NCI-H2029 treated with DMSO at 0.1 percent for 48 hours (cell line): ENCODE measurements at regions not wholly inside any gene's neighbourhood (a gene's known extent, or its start where the extent isn't known, plus 50 kb on each side); places are given as distances from the start of the nearest gene placed in this dataset.
A peak's percentile ranks its signal among the peaks of the same experiment; 100 is the strongest.
"Not testable (repeated sequence)": the region's sequence is repeated elsewhere in the genome, so short reads cannot be mapped to it uniquely, and the experiment has no call there.

Source experiments
- DNase-seq: peaks from one replicate; lab custom pipeline; 2025; lab: John Stamatoyannopoulos, UW

DNA sequence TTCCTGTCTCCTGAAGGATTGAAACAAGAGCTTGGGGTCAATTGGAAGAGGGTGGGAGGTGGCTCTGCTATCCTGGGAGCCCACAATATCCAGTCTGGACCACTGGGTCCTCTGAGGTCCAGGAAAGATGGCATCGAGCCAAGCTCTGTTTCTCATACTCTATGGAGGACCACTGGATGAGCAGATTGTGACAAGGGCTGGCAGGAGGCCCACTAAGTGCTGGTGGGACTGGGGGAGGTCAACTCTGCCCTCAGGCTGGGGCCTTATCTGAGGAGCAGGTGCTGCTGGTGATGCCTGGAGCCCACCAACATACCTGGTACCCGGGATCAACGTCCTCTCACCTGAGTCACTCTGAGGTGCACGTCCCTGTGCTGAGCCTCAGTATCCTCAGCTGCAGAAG is 142.4 kb downstream of the NDUFA10 start:
- DNase-seq: no peak

- DNase-seq: peak; percentile 59
These were observed 142.8 kb downstream of the NDUFA10 start for GRCh38 chr2:239882331-239882732.

DNA sequence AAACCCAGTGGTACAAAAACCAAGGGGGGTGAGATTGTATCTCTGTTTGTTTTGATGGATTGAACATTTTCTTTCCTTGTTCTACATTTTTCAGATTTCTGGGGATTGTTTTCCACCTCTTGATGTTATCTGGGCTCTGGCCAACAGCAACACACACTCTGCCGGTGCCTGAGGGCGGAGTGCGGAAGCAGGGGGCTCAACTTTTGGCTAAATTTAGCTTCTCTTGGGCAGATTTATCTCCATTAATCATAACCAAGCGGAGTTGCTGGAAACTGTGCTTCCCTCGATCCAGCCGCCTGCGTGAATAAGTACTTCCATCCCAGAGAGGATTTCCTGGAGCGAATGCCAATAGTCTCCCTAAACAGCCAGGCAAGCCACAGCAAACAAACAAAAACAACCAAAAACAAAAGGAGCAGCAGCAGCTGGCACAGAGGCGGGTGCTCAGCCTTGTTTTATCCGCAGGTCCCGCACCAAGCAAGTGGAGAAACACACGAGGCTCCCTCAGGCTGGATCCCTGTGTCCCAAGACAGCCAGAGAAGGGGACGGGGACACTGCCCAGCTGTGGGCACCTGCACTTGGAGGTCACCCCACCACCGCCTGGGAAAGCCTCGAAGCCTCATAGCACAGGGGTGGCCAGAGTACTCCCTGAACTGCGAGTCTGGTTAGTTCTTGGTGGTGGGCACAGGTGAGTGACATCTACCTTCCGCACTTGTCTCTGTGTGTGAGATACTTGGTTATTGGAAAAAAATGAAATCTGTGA is 143.4 kb downstream of the NDUFA10 start:
- peak; percentile 16 for DNase-seq

DNA sequence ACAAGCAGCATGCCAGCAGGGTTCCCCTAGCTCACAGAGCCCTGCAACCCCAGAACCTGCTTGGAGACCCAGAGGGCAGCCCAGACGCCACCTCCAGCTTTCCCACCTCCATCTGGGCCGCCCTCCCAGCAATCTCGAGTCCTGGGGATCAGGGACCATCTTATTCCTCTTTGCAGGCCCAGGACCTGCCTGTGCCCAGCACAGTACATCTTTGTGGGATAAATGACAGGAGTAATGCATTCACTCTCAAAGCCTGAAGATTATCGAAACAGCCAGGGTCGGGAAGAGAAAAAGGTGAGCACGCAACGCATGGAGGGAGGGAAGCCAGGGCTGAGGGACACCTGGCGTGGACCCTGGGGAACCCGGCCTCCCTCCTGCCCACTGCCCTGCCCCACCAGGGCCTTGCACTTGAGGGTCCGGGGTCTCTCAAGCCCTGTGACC is 144.1 kb downstream of the NDUFA10 start:
- no peak for DNase-seq

GRCh38 chr2:239880396-239880795 is 144.7 kb downstream of the NDUFA10 start:
- no peak for DNase-seq

- DNase-seq: no peak
These were observed 145.6 kb downstream of the NDUFA10 start for GRCh38 chr2:239879423-239880084.

GRCh38 chr2:239878686-239879085 is 146.5 kb downstream of the NDUFA10 start:
- no peak for DNase-seq

DNA sequence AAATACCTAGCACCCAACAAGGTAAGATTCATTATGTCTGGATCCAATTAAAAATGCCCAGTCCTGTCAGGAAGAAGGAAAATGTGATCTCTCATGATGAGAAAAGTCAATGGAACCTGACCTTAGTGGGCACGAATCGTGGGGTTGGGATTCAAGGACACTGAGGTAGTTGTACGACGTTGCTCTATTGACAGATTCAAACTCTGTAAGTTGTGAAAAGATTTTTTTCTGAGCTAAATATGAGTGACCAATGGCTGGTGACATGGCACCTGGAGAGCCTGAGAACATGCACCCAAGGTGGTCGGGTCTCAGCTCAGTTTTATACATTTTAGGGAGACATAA is 148.2 kb downstream of the NDUFA10 start:
- no peak for DNase-seq

DNA sequence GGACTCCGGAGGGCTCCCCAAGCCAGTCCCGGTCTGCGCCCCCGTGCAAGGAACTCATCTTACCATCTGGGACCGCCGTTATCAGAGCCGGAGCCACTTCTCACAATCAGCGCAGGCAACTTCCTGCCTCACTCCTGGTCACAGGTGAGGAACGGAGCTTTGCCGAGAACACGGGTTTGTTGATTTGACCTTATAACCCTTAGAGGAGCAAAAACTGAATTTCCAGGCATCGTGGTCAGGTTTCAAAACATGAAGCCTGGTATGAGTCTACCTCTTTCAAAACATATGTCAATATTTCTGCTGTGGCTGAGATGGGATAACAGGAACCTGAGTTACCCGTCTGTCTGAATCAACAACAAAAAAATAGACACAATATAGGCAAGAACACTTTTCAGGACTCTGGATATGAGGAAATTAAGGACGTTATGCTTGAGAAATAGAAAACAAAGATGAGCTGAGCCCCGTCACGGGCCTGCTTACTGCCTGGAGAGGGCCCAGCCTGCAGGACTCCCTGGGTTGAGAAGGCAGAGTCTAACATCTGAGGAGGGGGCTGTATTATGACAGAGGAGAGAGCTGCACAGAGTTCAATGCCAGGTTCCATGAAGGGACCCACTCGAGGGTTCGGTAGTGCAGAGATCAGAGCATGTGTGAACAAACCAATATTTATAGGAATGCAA is 148.7 kb downstream of the NDUFA10 start:
- no peak for DNase-seq

GRCh38 chr2:239874636-239875356 is 150.3 kb downstream of the NDUFA10 start:
- no peak for DNase-seq

GRCh38 chr2:239873656-239874635 is 151.2 kb downstream of the NDUFA10 start:
- no peak for DNase-seq

DNA sequence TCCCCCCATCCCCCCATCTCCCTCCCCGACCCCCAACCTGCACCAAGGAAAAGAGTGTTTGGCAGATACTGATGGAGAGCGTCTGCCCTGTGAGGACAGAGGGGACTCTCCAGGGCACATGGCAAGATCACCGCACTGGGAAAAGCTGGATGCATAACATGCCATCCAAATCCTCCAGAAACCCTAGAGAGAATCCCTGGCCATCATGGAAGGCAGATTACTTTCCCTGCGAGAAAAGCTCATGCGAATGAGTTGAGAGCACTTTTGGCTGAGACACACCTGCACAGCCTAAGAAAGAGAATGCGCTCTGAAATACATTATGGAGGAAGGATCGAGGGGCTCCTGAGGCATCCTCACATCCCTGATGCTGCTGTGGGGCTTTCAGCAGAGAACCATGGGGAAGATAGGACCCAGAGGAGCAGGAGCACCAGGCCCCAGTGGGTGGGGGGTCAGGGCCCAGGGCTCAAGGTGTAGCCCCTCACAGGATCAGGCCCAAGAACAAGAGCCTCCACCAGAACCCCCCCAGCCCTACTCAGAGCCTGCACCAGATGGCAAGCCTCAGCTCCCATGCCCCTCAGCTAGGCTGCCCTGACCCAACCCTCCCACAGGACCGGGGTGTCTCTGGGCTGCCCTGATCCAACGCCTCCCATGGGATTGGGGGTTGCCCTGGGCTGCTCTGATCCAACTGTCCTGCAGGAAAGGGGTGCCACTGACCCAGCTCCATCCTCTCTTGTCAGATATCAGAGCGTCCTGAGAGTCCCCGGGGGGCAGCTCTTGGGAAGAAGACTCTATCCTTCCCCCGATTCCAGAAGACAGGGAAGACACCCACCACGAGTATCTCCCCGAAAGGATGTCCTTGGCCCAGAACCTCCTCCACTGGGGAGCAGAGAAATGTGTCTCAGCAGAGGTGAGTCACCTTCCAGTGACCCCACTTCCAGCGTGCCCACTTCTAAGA is 153.4 kb downstream of the NDUFA10 start:
- DNase-seq: no peak

- DNase-seq: no peak
These were observed 154.3 kb downstream of the NDUFA10 start for GRCh38 chr2:239870863-239871262.

DNA sequence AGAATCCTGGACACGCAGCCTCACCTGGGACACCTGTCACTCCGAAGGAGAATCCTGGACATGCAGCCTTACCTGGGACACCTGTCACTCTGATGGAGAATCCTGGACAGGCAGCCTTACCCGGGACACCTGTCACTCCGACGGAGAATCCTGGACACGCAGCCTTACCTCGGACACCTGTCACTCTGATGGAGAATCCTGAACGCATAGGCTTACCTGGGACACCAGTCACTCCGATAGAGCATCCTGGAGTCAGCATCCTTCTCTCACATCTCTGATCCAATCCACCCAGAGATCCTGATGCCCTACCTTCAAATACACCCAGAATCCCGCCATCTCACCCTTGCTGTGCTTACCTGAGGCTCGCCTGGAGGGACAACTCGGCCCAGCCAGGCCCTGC is 154.9 kb downstream of the NDUFA10 start:
- DNase-seq: no peak

DNA sequence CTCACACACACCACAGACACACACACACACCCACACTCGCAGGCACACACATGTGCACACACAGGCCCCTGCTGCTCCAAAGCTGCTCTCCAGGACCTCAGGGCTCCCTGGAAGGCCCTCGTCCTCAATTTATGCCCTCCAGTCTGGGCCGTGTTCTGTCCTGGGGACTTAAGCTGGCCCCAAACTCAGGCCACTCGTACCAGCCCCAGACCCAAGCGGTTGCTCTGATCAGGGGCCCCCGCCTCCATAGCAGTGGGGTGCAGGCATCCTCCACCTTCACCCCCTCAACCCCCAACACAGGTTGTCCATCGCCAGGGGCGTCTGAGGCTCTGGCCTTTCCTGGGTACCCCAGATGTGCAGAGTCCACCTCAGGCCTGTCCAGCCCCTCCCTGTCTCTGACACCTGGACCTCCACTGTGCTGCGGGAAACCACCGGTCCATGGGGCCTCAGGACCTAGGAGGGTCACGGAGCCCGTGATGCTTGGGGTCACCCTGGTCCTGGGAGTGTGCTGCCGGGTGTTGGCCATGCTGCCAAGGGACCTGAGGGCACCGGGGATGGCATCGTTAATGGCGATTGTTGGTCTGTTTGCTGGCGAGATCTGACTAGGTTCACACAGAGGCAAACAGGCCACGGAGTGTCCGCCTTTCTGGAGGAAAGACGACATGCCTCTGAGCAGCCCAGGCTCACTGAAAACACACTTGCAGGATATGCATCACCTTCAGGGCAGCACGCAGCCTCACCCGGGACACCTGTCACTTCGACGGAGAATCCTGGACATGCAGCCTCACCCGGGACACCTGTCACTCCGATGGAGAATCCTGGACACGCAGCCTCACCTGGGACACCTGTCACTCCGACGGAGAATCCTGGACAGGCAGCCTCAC is 155.6 kb downstream of the NDUFA10 start:
- no peak for DNase-seq

DNA sequence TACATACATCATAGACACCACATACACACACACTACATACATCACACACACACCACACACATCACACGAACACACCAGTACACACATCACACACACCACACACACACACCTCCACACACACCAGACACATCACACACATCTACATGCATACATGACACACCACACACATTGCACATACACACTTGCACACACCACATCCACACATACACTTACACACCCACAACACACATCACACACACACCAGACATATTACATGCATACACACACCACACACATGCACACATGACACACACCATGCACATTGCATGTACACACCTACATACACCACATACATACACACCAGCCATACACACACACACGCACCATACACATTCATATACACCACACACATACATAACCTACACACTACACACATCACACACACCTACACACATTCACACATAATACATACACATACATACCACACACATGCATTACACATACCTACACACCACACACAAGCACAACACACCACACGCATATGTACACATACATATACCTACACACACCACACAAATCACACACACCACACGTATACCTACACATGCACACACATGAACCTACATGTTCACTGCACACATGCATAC is 156.5 kb downstream of the NDUFA10 start:
- no peak for DNase-seq

DNA sequence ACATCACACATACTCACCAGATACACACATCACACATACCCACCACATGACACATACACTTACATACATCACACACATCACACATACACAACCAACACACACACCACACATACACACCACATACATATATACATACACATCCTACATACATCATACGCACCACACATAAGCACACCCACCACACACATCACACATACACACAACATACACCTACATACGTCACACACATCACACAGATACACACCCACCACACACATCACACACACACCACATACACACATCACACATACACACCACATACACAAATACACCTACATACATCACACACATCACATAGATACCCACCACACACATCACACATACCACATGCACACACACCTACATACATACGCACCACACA is 158.4 kb downstream of the NDUFA10 start:
- DNase-seq: no peak

DNA sequence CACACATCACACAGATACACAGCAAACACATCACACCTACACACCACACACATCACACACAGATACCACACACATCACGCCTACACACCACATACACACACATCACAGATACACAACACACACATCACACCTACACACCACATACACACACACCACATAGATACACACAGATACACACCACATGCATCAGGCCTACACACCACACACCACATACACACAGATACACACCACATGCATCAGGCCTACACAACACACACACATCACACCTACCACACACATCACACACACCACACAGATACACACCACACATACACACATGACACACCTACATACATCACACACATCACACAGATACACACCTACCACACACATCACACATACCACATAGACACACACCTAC is 158.8 kb downstream of the NDUFA10 start:
- no peak for DNase-seq

- DNase-seq: not testable (repeated sequence)
These were observed 159.3 kb downstream of the NDUFA10 start for GRCh38 chr2:239865856-239866255.
